GM12878 (cell line): ENCODE measurements at regions not wholly inside any gene's neighbourhood (a gene's known extent, or its start where the extent isn't known, plus 50 kb on each side); places are given as distances from the start of the nearest gene placed in this dataset.

Experiments used
- ATAC-seq: fragments of 200-7000 bp; cut with Tn5 transposase; 3 replicates; pipeline ENCODE4 v1.9.1; 2020; ENCODE audit warnings: mild to moderate bottlenecking, moderate library complexity
- BruUV-seq: library from RNA; stranded (reverse); fragments of 400-500 nt; replicated peaks from 2 replicates; lab custom pipeline; 2021; lab: Mats Ljungman, UMichigan
- CTCF ChIA-PET: fragments of 300-600 bp; sonication (Branson Sonifier 250); formaldehyde crosslinking; extraction: SDS; loops from one replicate; lab custom pipeline; 2021; ENCODE audit warnings: inconsistent platforms; lab: Yijun Ruan, JAX
- POLR2A ChIA-PET: fragments of 350-600 bp; formaldehyde crosslinking; extraction: SDS; loops from one replicate; lab custom pipeline; 2021; ENCODE audit warnings: inconsistent platforms; lab: Charles Lee
- RAD21 ChIA-PET: fragments of 300-600 bp; sonication (Branson Sonifier 250); formaldehyde crosslinking; loops from one replicate; lab custom pipeline; 2023; ENCODE audit warnings: antibody characterized with exemption; ENCODE audit not compliant: unreplicated experiment; lab: Charles Lee
- SMC1A ChIA-PET: fragments of 300-600 bp; sonication (Branson Sonifier 250); formaldehyde crosslinking; loops from one replicate; lab custom pipeline; 2023; ENCODE audit not compliant: unreplicated experiment, uncharacterized antibody; lab: Charles Lee
- DNase-seq: peaks from one replicate; pipeline ENCODE4 v3.0.0-alpha.2; 2011; ENCODE audit warnings: low read depth, low spot score
- FAIRE-seq: peaks from 3 replicates; lab custom pipeline; 2011; peaks lifted over from hg19 to GRCh38; lab: Jason Lieb, UNC
- H2AFZ ChIP-seq: 2 replicates; pipeline ENCODE4 v1.6.0; 2011; ENCODE audit warnings: low read depth, low read length, control low read depth; ENCODE audit not compliant: control insufficient read depth
- H3K27ac ChIP-seq: 2 replicates; pipeline ENCODE4 v1.5.1; 2011; ENCODE audit warnings: control low read depth; ENCODE audit not compliant: control insufficient read depth, insufficient read depth
- H3K27me3 ChIP-seq, 2 experiments: replicated peaks in 1 of 2; 2 replicates each; pipeline versions ENCODE4 v1.6.0 to v1.6.1; 2011; ENCODE audit warnings: low read length in 1 of 2; ENCODE audit not compliant: control insufficient read depth in 2 of 2, insufficient read depth in 2 of 2
- H3K36me3 ChIP-seq, 2 experiments: 2 replicates each; pipeline ENCODE4 v1.5.1; 2011; ENCODE audit warnings: low read length in 1 of 2; ENCODE audit not compliant: control insufficient read depth in 2 of 2, insufficient read depth in 2 of 2
- H3K4me1 ChIP-seq: 2 replicates; pipeline ENCODE4 v1.6.1; 2011; ENCODE audit warnings: mild to moderate bottlenecking, low read length, moderate library complexity, mixed read lengths; ENCODE audit not compliant: control insufficient read depth, insufficient read depth
- H3K4me2 ChIP-seq: 2 replicates; pipeline ENCODE4 v1.6.0; 2011; ENCODE audit warnings: control low read depth; ENCODE audit not compliant: control insufficient read depth, insufficient read depth
- H3K4me3 ChIP-seq: fragments of 200-600 bp; sonication (generic); 2 replicates; pipeline ENCODE4 v1.5.1; 2016
- H3K79me2 ChIP-seq: 2 replicates; pipeline ENCODE4 v1.6.0; 2011; ENCODE audit warnings: low read length; ENCODE audit not compliant: control insufficient read depth, insufficient read depth
- H3K9ac ChIP-seq: 2 replicates; pipeline ENCODE4 v1.8.0; 2011; ENCODE audit warnings: low read length, control low read depth, mixed read lengths; ENCODE audit not compliant: control insufficient read depth, insufficient read depth
- H3K9me3 ChIP-seq: replicated peaks from 3 replicates; pipeline ENCODE4 v1.5.1; 2011; ENCODE audit warnings: mild to moderate bottlenecking, low read length; ENCODE audit not compliant: control insufficient read depth, insufficient read depth
- H4K20me1 ChIP-seq: 2 replicates; pipeline ENCODE4 v1.6.0; 2011; ENCODE audit not compliant: control insufficient read depth, insufficient read depth
- BHLHE40 ChIP-seq, 2 experiments: fragments of 450-650 bp in 1 of 2; IDR thresholded peaks; 2 replicates each; pipeline ENCODE4 v1.6.1; 2011 to 2017; ENCODE audit warnings: low read depth in 2 of 2, borderline replicate concordance in 1 of 2, improper control_type of control experiment in 1 of 2, low read length in 1 of 2, mild to moderate bottlenecking in 1 of 2
- BMI1 ChIP-seq: fragments of 450-650 bp; IDR thresholded peaks from 2 replicates; pipeline ENCODE4 v1.6.1; 2016; ENCODE audit warnings: mild to moderate bottlenecking, moderate library complexity, borderline replicate concordance
- CBX5 ChIP-seq: sonication (generic); IDR thresholded peaks from 2 replicates; pipeline ENCODE4 v1.6.1; 2016; ENCODE audit warnings: low read depth, moderate library complexity, mild to moderate bottlenecking, inconsistent platforms
- CTCF ChIP-seq, 3 experiments: IDR thresholded peaks in 2 of 3; conservative IDR thresholded peaks in 1 of 3; 2 replicates each; pipeline ENCODE4 v1.5.1; 2011; ENCODE audit warnings: low read depth in 3 of 3, low read length in 3 of 3, mild to moderate bottlenecking in 3 of 3, control low read depth in 2 of 3, moderate library complexity in 2 of 3, inconsistent platforms in 1 of 3, mixed read lengths in 1 of 3; ENCODE audit not compliant: control insufficient read depth in 2 of 3, insufficient read depth in 1 of 3; ENCODE audit errors: extremely low read depth in 1 of 3
- DPF2 ChIP-seq: fragments of 450-650 bp; IDR thresholded peaks from 2 replicates; pipeline ENCODE4 v1.6.1; 2017; ENCODE audit warnings: mild to moderate bottlenecking
- IRF5 ChIP-seq: fragments of 450-650 bp; IDR thresholded peaks from 2 replicates; pipeline ENCODE4 v1.6.1; 2017; ENCODE audit warnings: borderline replicate concordance
- LARP7 ChIP-seq: fragments of 450-650 bp; IDR thresholded peaks from 2 replicates; pipeline ENCODE4 v1.6.1; 2017; ENCODE audit warnings: mild to moderate bottlenecking
- MXI1 ChIP-seq: fragments of 150-350 bp; IDR thresholded peaks from 2 replicates; pipeline ENCODE4 v1.6.1; 2011; ENCODE audit warnings: low read depth, mild to moderate bottlenecking, inconsistent platforms, low read length, improper control_type of control experiment
- MYC ChIP-seq: IDR thresholded peaks from 2 replicates; pipeline ENCODE4 v1.6.1; 2011; ENCODE audit warnings: mild to moderate bottlenecking, low read length, moderate library complexity, inconsistent platforms; ENCODE audit not compliant: insufficient read depth, insufficient replicate concordance, insufficient read length, severe bottlenecking
- YBX1 ChIP-seq: fragments of 450-650 bp; IDR thresholded peaks from 2 replicates; pipeline ENCODE4 v1.6.1; 2016; ENCODE audit warnings: antibody characterized with exemption
- WGBS: methylation state at CpG from one replicate; pipeline ENCODE4 v1.1.6; 2016; ENCODE audit warnings: low lambda C conversion rate; ENCODE audit not compliant: insufficient replicate concordance, insufficient coverage; ENCODE audit errors: missing lambda C conversion rate; 5-methylcytosine and 5-hydroxymethylcytosine counted together
- in situ Hi-C: fragments of 300-500 bp; cut with MboI; formaldehyde crosslinking; loops from 9 replicates; pipeline ENCODE4 v1.14.3; 2018; ENCODE audit warnings: mixed read lengths
- intact Hi-C: fragments of 100-400 bp; cut with micrococcal nuclease; formaldehyde crosslinking; loops from one replicate; pipeline ENCODE4 v1.14.2; 2022; ENCODE audit not compliant: unreplicated experiment

GRCh38 chr15:69825941-69826818 is 271.5 kb downstream of the TLE3 start:
- no TSS peak for BruUV-seq
- DNase-seq (no peak), ATAC-seq (no peak), FAIRE-seq (no peak)
- Histone ChIP-seq H3K36me3 (no peaks in the 10 kb centered on the region), H3K4me1 (no peaks in the 10 kb centered on the region), H3K9me3 (no peaks in the 10 kb centered on the region), H3K27me3 (peaks cover under 1 to 1% of the 10 kb centered on the region in 2 experiments), H4K20me1 (no peaks in the 10 kb centered on the region), H3K4me2 (no peak overlapping the region), H3K9ac (no peak overlapping the region), H3K4me3 (no peak overlapping the region), H2AFZ (no peak overlapping the region), H3K79me2 (no peaks in the 10 kb centered on the region), H3K27ac (no peak overlapping the region)
- CTCF ChIA-PET: no interaction called here
- POLR2A ChIA-PET: no interaction called here
- WGBS: 46% methylated on average over 17 of the region's 17 CpGs
- SMC1A ChIA-PET: no interaction called here
- in situ Hi-C loops: no loop called here
- TF ChIP-seq BMI1 (no peak), BHLHE40 (IDR thresholded peaks at IDR 0.05; ENCODE audit: borderline replicate concordance in 1 of 2, low read depth in 2 of 2, low read length in 1 of 2) (no peak), IRF5 (no peak), LARP7 (no peak), DPF2 (no peak), YBX1 (no peak), MXI1 (no peak), CTCF (IDR thresholded peaks at IDR 0.05 in 2 of 3, conservative IDR thresholded peaks at IDR 0.05 in 1 of 3; ENCODE audit: control insufficient read depth in 2 of 3, extremely low read depth in 1 of 3, insufficient read depth in 1 of 3, low read depth in 3 of 3, low read length in 3 of 3) (no peak), CBX5 (no peak), MYC (no peak)
- TF ChIP-seq, all 136 proteins: peak for 0
- intact Hi-C loops: no loop called here
- RAD21 ChIA-PET: no interaction called here
